Kidney (tissue), 13 donors: ENCODE measurements at regions not wholly inside any gene's neighbourhood (a gene's known extent, or its start where the extent isn't known, plus 50 kb on each side); places are given as distances from the start of the nearest gene placed in this dataset.

Experiments used
- DNase-seq, 5 donors: peaks; one replicate each; pipeline ENCODE4 v3.0.0-alpha.2; 2013 to 2020
- FAIRE-seq: peaks from 2 replicates; lab custom pipeline; 2012; peaks lifted over from hg19 to GRCh38; lab: Jason Lieb, UNC
- H3K27ac ChIP-seq, 2 donors: one replicate each; pipeline ENCODE4 v1.7.0; 2013; ENCODE audit warnings: low read depth in 2 of 2, low read length in 2 of 2, inconsistent platforms in 1 of 2
- H3K27me3 ChIP-seq: one replicate; pipeline ENCODE4 v1.7.1; 2013; ENCODE audit warnings: low read length, inconsistent platforms; ENCODE audit not compliant: control insufficient read depth, insufficient read depth
- H3K36me3 ChIP-seq, 3 donors: one replicate each; pipeline versions ENCODE4 v1.7.0 to v1.7.1; 2013; ENCODE audit warnings: low read length in 3 of 3, control low read depth in 1 of 3, inconsistent platforms in 1 of 3; ENCODE audit not compliant: insufficient read depth in 3 of 3, control insufficient read depth in 2 of 3
- H3K4me1 ChIP-seq, 3 donors: one replicate each; pipeline versions ENCODE4 v1.7.0 to v1.7.1; 2013; ENCODE audit warnings: low read length in 3 of 3, inconsistent platforms in 1 of 3, low read depth in 1 of 3; ENCODE audit not compliant: control insufficient read depth in 2 of 3, insufficient read depth in 2 of 3
- H3K4me3 ChIP-seq, 3 donors: one replicate each; pipeline versions ENCODE4 v1.7.0 to v1.8.1; 2013; ENCODE audit warnings: low read length in 3 of 3, control low read depth in 1 of 3, inconsistent platforms in 1 of 3
- H3K9ac ChIP-seq, 3 donors: one replicate each; pipeline versions ENCODE4 v1.7.0 to v1.7.1; 2013; ENCODE audit warnings: low read length in 3 of 3, control low read depth in 1 of 3, inconsistent platforms in 1 of 3
- H3K9me3 ChIP-seq, 3 donors: one replicate each; pipeline versions ENCODE4 v1.7.0 to v1.7.1; 2013; ENCODE audit warnings: low read length in 3 of 3, control low read depth in 1 of 3, inconsistent platforms in 1 of 3; ENCODE audit not compliant: control insufficient read depth in 2 of 3, insufficient read depth in 1 of 3
- intact Hi-C: fragments of 100-400 bp; cut with DNase I; formaldehyde crosslinking; loops from one replicate; pipeline ENCODE4 v1.11.1; 2022
- TF ChIP-seq, protein P1 (sequence below): IDR thresholded peaks from 3 replicates; pipeline ENCODE4 v1.5.1; 2012; ENCODE audit warnings: mild to moderate bottlenecking, moderate library complexity, borderline replicate concordance; ENCODE audit not compliant: insufficient read depth; ENCODE audit errors: extremely low read depth
- donor health status: control.
- donor health status: control.
- donor health status: control.
- donor health status: control.
- donor health status: control.
- donor health status: DM: yes; HTN: yes; CAD: no.
- donor health status: Normal renal cell carcinoma (clear cell type).

DNA sequence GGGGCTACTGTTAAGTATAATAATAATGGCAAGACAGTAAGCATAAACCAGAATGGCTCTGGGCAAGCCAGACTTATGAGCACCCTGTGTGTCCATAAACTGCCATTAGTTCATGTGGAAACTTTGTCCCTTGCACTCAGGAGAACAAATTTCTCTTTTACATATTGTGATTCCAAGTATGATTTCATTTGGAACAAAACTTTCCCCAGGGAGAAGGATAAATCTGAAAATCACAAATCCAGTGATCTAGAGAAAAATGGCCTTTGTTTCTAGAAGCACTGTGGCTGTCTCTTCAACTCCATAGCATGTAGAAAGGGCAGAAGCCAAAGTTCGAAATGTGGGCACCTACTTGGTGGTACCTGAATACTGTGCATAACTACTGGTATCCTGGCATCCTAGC lies 823.7 kb upstream of the SOX11 start:
- H3K4me1 ChIP-seq = no peaks in the 10 kb centered on the region
- no peaks in the 10 kb centered on the region for H3K36me3 ChIP-seq
- DNase-seq = no peak
- H3K4me3 ChIP-seq = no peak overlapping the region
- TF ChIP-seq, protein P1, sequence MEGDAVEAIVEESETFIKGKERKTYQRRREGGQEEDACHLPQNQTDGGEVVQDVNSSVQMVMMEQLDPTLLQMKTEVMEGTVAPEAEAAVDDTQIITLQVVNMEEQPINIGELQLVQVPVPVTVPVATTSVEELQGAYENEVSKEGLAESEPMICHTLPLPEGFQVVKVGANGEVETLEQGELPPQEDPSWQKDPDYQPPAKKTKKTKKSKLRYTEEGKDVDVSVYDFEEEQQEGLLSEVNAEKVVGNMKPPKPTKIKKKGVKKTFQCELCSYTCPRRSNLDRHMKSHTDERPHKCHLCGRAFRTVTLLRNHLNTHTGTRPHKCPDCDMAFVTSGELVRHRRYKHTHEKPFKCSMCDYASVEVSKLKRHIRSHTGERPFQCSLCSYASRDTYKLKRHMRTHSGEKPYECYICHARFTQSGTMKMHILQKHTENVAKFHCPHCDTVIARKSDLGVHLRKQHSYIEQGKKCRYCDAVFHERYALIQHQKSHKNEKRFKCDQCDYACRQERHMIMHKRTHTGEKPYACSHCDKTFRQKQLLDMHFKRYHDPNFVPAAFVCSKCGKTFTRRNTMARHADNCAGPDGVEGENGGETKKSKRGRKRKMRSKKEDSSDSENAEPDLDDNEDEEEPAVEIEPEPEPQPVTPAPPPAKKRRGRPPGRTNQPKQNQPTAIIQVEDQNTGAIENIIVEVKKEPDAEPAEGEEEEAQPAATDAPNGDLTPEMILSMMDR = no peak
- H3K27me3 ChIP-seq = no peaks in the 10 kb centered on the region
- intact Hi-C loops = no loop called here
- H3K9me3 ChIP-seq = no peaks in the 10 kb centered on the region
- FAIRE-seq = no peak
- no peak overlapping the region for H3K9ac ChIP-seq
- no peak overlapping the region for H3K27ac ChIP-seq

DNA sequence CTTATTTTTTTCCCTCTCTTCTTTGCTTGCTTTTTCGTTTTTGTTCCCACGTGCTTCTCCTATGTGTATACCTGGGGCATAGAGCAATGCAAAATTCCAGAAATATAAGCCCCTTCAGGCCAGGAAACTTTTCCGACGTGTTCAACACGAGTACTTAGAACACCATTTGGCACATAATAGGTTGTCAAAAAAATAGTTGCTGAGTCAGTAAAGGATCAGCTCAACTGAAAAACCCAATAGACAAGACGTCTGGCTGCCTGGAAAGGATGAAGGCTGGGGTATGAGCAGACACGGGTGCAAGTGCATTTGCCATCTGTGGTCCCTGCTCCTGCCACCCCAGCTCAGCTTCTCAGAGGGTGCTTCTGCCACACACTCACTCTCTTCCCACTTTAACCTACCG lies 823.0 kb upstream of the SOX11 start:
- TF ChIP-seq, protein P1 = no peak
- H3K27me3 ChIP-seq = no peaks in the 10 kb centered on the region
- no peaks in the 10 kb centered on the region for H3K9me3 ChIP-seq
- FAIRE-seq = no peak
- DNase-seq = no peak
- H3K9ac ChIP-seq = no peak overlapping the region
- no peaks in the 10 kb centered on the region for H3K36me3 ChIP-seq
- intact Hi-C loops = no loop called here
- no peak overlapping the region for H3K27ac ChIP-seq
- H3K4me1 ChIP-seq = no peaks in the 10 kb centered on the region
- no peak overlapping the region for H3K4me3 ChIP-seq

DNA sequence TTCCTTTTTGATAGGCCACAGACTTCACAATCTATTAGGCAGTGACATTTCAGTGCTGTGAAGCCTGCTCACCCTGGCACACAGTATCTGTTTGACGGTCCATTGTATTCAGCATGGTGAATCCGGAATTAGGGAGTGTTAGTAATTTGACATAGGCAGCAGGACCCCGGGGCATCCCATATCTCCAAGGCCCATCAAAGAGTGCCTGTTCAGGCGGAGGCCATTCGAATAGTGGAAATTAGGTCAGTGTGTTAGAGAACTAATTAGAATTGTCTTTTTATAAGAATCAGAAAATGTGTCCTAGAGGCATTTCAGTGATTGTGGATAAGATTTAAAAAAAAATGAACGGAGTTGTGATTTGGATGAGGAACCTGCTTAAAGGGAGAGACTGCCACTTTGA lies 818.8 kb upstream of the SOX11 start:
- intact Hi-C loops = no loop called here
- Histone ChIP-seq H3K27ac (no peak overlapping the region), H3K9me3 (no peaks in the 10 kb centered on the region), H3K36me3 (no peaks in the 10 kb centered on the region), H3K4me1 (peaks cover 0 to 2% (median 0%) of the 10 kb centered on the region in 3 donors), H3K9ac (no peak overlapping the region), H3K4me3 (no peak overlapping the region), H3K27me3 (no peaks in the 10 kb centered on the region)
- DNase-seq (no peak), FAIRE-seq (no peak)
- TF ChIP-seq, protein P1 = no peak
